HG02571 (cell line): ENCODE measurements at regions not wholly inside any gene's neighbourhood (a gene's known extent, or its start where the extent isn't known, plus 50 kb on each side); places are given as distances from the start of the nearest gene placed in this dataset.

ENCODE experiments used
- ATAC-seq: cut with Tn5 transposase; IDR thresholded peaks from one replicate; pipeline ENCODE4 v1.9.1; 2021; ENCODE audit warnings: mild to moderate bottlenecking, moderate library complexity; ENCODE audit not compliant: unreplicated experiment

GRCh38 chr14:101236496-101237251, 324.6 kb upstream of the DIO3 start:
- no peak for ATAC-seq

DNA sequence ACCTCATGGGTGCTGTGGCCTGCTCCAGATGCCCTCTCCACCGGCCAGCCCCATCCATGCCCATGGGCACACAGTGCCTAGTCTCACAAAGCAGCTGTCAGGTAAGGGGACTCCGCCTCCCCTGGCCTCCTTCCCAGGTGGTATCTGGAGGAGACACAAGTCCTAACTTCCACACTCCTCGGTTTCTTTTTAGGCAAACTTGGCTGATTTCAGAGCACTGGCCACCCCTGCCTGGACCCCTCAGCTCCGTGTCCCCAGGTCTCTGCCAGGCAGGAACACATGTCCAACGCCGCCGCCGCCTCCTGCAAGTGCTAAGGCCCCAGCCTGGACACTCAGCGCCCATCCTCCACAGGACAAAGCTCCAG, 324.1 kb upstream of the DIO3 start:
- no peak for ATAC-seq

DNA sequence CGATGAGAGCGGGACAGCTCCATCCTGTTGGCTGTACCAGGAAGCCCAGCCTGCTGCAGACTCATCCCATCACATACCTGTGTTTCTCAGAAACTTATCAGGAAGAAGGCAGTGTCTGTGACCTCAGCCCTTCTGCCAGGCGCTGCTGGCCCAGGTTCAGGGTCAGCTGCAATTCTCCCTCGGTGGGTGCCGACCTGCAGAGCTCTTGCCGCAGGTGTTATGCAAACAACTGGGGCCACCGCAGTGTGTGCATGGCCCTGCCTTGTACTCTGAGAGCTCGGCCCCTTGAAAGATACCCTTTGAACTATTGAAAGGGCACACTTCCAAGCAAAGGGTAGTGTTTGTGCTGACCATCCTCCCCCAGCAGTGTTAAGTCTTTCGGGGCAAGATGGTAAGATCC, 322.2 kb upstream of the DIO3 start:
- no peak for ATAC-seq

DNA sequence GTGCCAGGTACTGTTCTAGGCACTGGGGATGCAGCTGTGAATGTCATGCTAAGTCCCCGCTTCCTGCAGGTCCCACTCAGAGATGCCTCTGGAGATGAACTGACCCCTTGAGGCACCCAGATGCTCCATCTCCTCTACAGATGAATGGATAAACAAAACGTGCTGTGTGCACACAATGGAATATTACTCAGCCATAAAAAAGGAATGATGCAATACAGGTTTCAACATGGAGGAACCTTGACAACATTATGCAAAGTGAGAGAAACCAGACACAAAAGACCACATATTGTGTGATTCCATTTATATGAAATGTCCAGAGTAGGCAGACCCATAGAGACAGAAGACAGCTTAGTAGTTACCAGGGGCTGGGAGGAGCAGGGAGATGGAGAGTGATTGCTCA, 320.1 kb upstream of the DIO3 start:
- no peak for ATAC-seq

GRCh38 chr14:101241807-101242278, 319.5 kb upstream of the DIO3 start:
- no peak for ATAC-seq

GRCh38 chr14:101242442-101243385, 318.6 kb upstream of the DIO3 start:
- no peak for ATAC-seq

GRCh38 chr14:101243587-101244338, 317.5 kb upstream of the DIO3 start:
- no peak for ATAC-seq

GRCh38 chr14:101246894-101247841, 314.1 kb upstream of the DIO3 start:
- ATAC-seq, result no peak

GRCh38 chr14:101247842-101248725, 313.2 kb upstream of the DIO3 start:
- no peak for ATAC-seq

DNA sequence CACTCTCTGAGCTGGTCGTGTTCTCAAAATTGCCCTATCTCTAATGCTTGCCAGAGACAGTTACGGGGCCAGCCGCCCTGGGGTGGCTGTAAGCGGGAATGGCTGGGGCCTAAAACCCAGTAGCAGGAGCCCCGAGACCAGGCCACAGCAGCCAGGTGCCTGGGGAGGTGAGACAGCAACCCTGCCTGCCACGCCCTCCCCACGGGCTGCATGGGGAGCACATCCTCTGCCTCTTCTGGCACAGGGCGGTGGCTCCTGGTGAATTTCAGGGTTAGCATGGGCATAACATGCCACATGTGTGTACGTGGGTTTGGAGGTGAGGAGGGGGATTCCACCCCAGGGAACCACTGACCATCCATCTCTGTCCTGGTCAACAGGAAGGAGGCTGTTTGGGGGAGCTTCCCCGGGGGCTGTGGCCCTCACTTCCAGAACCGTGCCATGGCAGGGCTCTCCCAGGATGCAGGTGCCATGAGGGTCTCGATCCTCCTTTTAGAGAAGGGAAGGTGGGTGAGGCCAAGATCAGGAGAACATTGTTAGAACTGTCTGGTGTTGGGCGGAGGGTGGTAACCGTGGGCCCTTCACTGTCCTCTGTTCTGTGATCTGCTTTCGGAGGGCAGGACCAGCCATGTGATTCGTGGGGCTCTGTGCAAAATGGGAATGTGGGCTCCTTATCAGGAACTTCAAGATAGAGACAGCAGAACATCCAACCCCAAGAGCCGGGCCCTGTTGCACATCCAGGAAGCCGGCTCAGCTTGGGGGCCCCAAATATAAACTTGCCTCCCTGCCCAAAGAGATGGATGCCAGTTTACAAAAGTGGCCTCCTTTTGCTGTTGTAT, 312.2 kb upstream of the DIO3 start:
- ATAC-seq, result no peak

DNA sequence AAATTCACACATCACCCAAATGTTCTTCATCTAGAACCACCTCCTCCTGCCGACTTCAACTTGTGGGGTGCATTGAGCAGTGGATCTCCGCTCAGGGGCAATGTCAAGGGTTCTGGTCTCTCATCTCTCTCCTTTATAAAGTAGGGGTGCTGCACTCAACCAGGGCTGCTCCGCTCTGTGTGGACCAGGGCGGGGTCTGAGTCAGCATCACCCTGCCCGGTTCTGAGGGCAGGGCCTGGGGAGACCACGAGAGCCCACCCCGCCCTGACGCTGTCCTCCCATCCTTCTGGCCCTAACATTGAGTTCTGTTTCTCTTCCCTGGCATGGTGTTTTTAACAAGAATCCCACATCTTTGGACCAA, 311.6 kb upstream of the DIO3 start:
- no peak for ATAC-seq

- ATAC-seq, result no peak
Observed at GRCh38 chr14:101250336-101250947, 310.9 kb upstream of the DIO3 start.

GRCh38 chr14:101250948-101251811, 310.1 kb upstream of the DIO3 start:
- no peak for ATAC-seq

- ATAC-seq, result no peak
Observed at GRCh38 chr14:101251812-101252442, 309.4 kb upstream of the DIO3 start.

- no peak for ATAC-seq
Observed at GRCh38 chr14:101252443-101253214, 308.7 kb upstream of the DIO3 start.

DNA sequence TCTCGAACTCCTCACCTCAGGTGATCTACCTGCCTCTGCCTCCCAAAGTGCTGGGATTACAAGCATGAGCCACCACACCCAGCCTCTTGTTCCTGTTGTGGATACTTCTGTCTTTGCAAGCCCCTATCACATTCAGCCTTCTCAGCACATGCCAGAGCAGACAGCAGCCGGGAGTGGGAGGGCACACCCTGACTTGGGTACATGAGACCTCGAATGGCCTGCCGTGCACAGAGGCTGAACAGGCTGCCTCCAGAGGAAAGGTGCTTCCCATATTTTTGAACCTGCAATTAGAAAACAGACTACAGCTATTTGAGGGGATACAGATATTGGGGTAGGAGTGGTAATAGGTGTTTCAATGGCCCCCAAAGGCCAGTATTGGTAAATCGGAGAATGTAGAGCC, 307.3 kb upstream of the DIO3 start:
- no peak for ATAC-seq
